ENCODE measurements at regions not wholly inside any gene's neighbourhood (a gene's known extent, or its start where the extent isn't known, plus 50 kb on each side); places are given as distances from the start of the nearest gene placed in this dataset.

- no peak overlapping the region for H2BK15ac ChIP-seq (ENCODE audit: low read depth, low read length)
- Mint-ChIP-seq H3K27me3 (ENCODE audit: low read depth) (peaks cover 43% of the 10 kb centered on the region), H3K4me1 (peaks cover 3% of the 10 kb centered on the region in 2 experiments; a peak in 1 of 4 replicates), H3K9me3 (peaks cover 5 to 6% of the 10 kb centered on the region in 2 experiments; a peak in 2 of 5 replicates), H3K36me3 (ENCODE audit: insufficient read depth in 1 of 3, low read depth in 3 of 3) (0 out of 7 replicates have a peak, but pooled peaks cover 0 to 10% (median 6%) of the 10 kb centered on the region in 3 experiments), H3K4me3 (no peak overlapping the region), H3K27ac (no peak overlapping the region)
- H2BK12ac ChIP-seq (ENCODE audit: insufficient read length, low read depth, low read length), result no peak overlapping the region
- H3K9ac ChIP-seq (ENCODE audit: extremely low read depth, insufficient read length, low read length), result no peak overlapping the region
- H3K4me2 ChIP-seq (ENCODE audit: insufficient read depth, insufficient read length, low read length), result no peak overlapping the region
- no peak overlapping the region for H2AFZ ChIP-seq (ENCODE audit: low read length)
- H4K8ac ChIP-seq (replicated peaks; ENCODE audit: insufficient read length, low read depth, low read length), result no peak overlapping the region
- H3K18ac ChIP-seq (ENCODE audit: insufficient read length, low read depth, low read length), result no peak overlapping the region
- no peak for TF ChIP-seq CTCF (conservative IDR thresholded peaks at IDR 0.05)
- H3K4me1 ChIP-seq (ENCODE audit: insufficient read depth, low read length), result no peaks in the 10 kb centered on the region
- no peaks in the 10 kb centered on the region for H3K79me1 ChIP-seq (ENCODE audit: insufficient read depth, low read depth, low read length, poor library complexity, severe bottlenecking)
- H3K4ac ChIP-seq (ENCODE audit: low read depth, low read length), result no peak overlapping the region
- H3K56ac ChIP-seq (ENCODE audit: insufficient read length, low read depth, low read length), result no peak overlapping the region
- no peak overlapping the region for H3T11ph ChIP-seq (ENCODE audit: low read length)
- no peak for DNase-seq
- no peak overlapping the region for H3K23ac ChIP-seq (ENCODE audit: insufficient read length, low read depth, low read length)
- no peak overlapping the region for H4K5ac ChIP-seq (ENCODE audit: insufficient read length, low read depth, low read length)
- H2BK20ac ChIP-seq (ENCODE audit: low read depth, low read length, poor library complexity, severe bottlenecking), result no peak overlapping the region
- H4K20me1 ChIP-seq (ENCODE audit: control insufficient read depth, insufficient read depth, insufficient read length), result no peaks in the 10 kb centered on the region
- no peaks in the 10 kb centered on the region for H3K79me2 ChIP-seq (ENCODE audit: insufficient read depth, low read length)
- H2BK120ac ChIP-seq (ENCODE audit: low read depth, low read length, poor library complexity, severe bottlenecking), result no peak overlapping the region
- H3K27me3 ChIP-seq (ENCODE audit: insufficient read depth, low read length), result peaks cover 17% of the 10 kb centered on the region; the same call in 1 of the 2 replicates
- no CpG with 5 or more reads among the region's 2 CpGs for WGBS (ENCODE audit: extremely low coverage, insufficient read length, low lambda C conversion rate)
- no peaks in the 10 kb centered on the region for H3K9me3 ChIP-seq (ENCODE audit: control insufficient read depth, low read depth, low read length)
- peaks cover 6% of the 10 kb centered on the region for H3K23me2 ChIP-seq (ENCODE audit: insufficient read length, low read depth, low read length, poor library complexity, severe bottlenecking)
- H2AK5ac ChIP-seq (ENCODE audit: insufficient read length, low read length), result no peak overlapping the region
- H2BK5ac ChIP-seq (ENCODE audit: insufficient read length, low read length), result no peak overlapping the region
- H3K14ac ChIP-seq (ENCODE audit: insufficient read depth, low read length), result no peak overlapping the region
- no peak overlapping the region for H3K27ac ChIP-seq (ENCODE audit: insufficient read length, low read depth, low read length)
- H4K91ac ChIP-seq (ENCODE audit: insufficient read length, low read depth, low read length), result no peak overlapping the region
Observed at GRCh38 chr15:29972051-29972450, 110.7 kb upstream of the GOLGA8J start.
